ENCODE measurements at regions not wholly inside any gene's neighbourhood (a gene's known extent, or its start where the extent isn't known, plus 50 kb on each side); places are given as distances from the start of the nearest gene placed in this dataset.

GRCh38 chr20:23190557-23190956 is 104.4 kb upstream of the CD93 start:
- ATAC-seq (no peak), DNase-seq (ENCODE audit: low spot score) (no peak)
- H3K4me1 Mint-ChIP-seq, result no peaks in the 10 kb centered on the region

GRCh38 chr20:23189854-23190253 is 103.7 kb upstream of the CD93 start:
- ATAC-seq, result no peak
- H3K79me2 ChIP-seq (replicated peaks; ENCODE audit: insufficient read depth), result no peaks in the 10 kb centered on the region
- peaks cover 2% of the 10 kb centered on the region; the same call in 1 of the 2 replicates for H3K9me2 ChIP-seq (ENCODE audit: insufficient read depth)
- H3F3A ChIP-seq (replicated peaks; ENCODE audit: low read depth), result no peaks in the 10 kb centered on the region
- H3K4me3 ChIP-seq, result no peak overlapping the region
- Mint-ChIP-seq H3K36me3 (ENCODE audit: low read depth) (peaks cover 4% of the 10 kb centered on the region; the same call in 2 of the 3 replicates), H3K27ac (no peak overlapping the region), H3K4me1 (no peaks in the 10 kb centered on the region), H3K4me3 (no peak overlapping the region), H3K27me3 (ENCODE audit: insufficient read depth, low read depth, poor library complexity) (no peaks in the 10 kb centered on the region), H3K9me3 (peaks cover 11% of the 10 kb centered on the region)
- H3K27me3 ChIP-seq (ENCODE audit: insufficient read depth), result no peaks in the 10 kb centered on the region
- H3K4me1 ChIP-seq (ENCODE audit: insufficient read depth), result no peaks in the 10 kb centered on the region
- no peak for DNase-seq (ENCODE audit: low spot score)
- H3K36me3 ChIP-seq (ENCODE audit: insufficient read depth), result no peaks in the 10 kb centered on the region
- no peak overlapping the region for H3K4me2 ChIP-seq
- H4K20me1 ChIP-seq (replicated peaks; ENCODE audit: insufficient read depth), result no peaks in the 10 kb centered on the region
- TF ChIP-seq REST (IDR thresholded peaks at IDR 0.05; ENCODE audit: unreplicated experiment) (no peak), ZNF114 (CRISPR knock-in tag; IDR thresholded peaks at IDR 0.05) (no peak), STAT1 (IDR thresholded peaks at IDR 0.05; ENCODE audit: unreplicated experiment) (no peak)
- H3K27ac ChIP-seq (ENCODE audit: low read depth), result no peak overlapping the region
- H2AFZ ChIP-seq, result no peak overlapping the region

More at GRCh38 chr20:23190557-23190956, 104.4 kb upstream of the CD93 start:
- no peaks in the 10 kb centered on the region for H4K20me1 ChIP-seq (replicated peaks; ENCODE audit: insufficient read depth)
- no peaks in the 10 kb centered on the region for H3K79me2 ChIP-seq (replicated peaks; ENCODE audit: insufficient read depth)
- no peaks in the 10 kb centered on the region for H3K36me3 ChIP-seq (ENCODE audit: insufficient read depth)
- H2AFZ ChIP-seq, result no peak overlapping the region
- H3F3A ChIP-seq (replicated peaks; ENCODE audit: low read depth), result no peaks in the 10 kb centered on the region
- TF ChIP-seq EZH2phosphoT487 (IDR thresholded peaks at IDR 0.05; ENCODE audit: unreplicated experiment), result no peak
- H3K27ac Mint-ChIP-seq, result no peak overlapping the region
- H3K27me3 Mint-ChIP-seq (ENCODE audit: insufficient read depth, low read depth, poor library complexity), result no peaks in the 10 kb centered on the region
- peaks cover 2% of the 10 kb centered on the region; the same call in 1 of the 2 replicates for H3K9me2 ChIP-seq (ENCODE audit: insufficient read depth)
- H3K4me2 ChIP-seq, result no peak overlapping the region
- no peak overlapping the region for H3K4me3 Mint-ChIP-seq
- no peak overlapping the region for H3K4me3 ChIP-seq
- H3K27ac ChIP-seq (ENCODE audit: low read depth), result no peak overlapping the region
- peaks cover 3% of the 10 kb centered on the region; the same call in 1 of the 3 replicates for H3K36me3 Mint-ChIP-seq (ENCODE audit: low read depth)
- H3K27me3 ChIP-seq (ENCODE audit: insufficient read depth), result no peaks in the 10 kb centered on the region
- no peaks in the 10 kb centered on the region for H3K4me1 ChIP-seq (ENCODE audit: insufficient read depth)
- H3K9me3 Mint-ChIP-seq, result peaks cover 11% of the 10 kb centered on the region

GRCh38 chr20:23189341-23189740 is 103.2 kb upstream of the CD93 start:
- Histone ChIP-seq H3K27ac (ENCODE audit: low read depth) (no peak overlapping the region), H3K36me3 (ENCODE audit: insufficient read depth) (no peaks in the 10 kb centered on the region), H3K4me2 (no peak overlapping the region), H3K4me3 (no peak overlapping the region), H4K20me1 (replicated peaks; ENCODE audit: insufficient read depth) (no peaks in the 10 kb centered on the region), H2AFZ (no peak overlapping the region), H3F3A (replicated peaks; ENCODE audit: low read depth) (no peaks in the 10 kb centered on the region), H3K27me3 (ENCODE audit: insufficient read depth) (no peaks in the 10 kb centered on the region), H3K79me2 (replicated peaks; ENCODE audit: insufficient read depth) (no peaks in the 10 kb centered on the region), H3K4me1 (ENCODE audit: insufficient read depth) (no peaks in the 10 kb centered on the region), H3K9me2 (ENCODE audit: insufficient read depth) (peaks cover 2% of the 10 kb centered on the region; the same call in 1 of the 2 replicates)
- no peak for ATAC-seq
- H3K27ac Mint-ChIP-seq, result no peak overlapping the region
- H3K4me1 Mint-ChIP-seq, result no peaks in the 10 kb centered on the region
- peaks cover 16% of the 10 kb centered on the region for H3K9me3 Mint-ChIP-seq
- H3K27me3 Mint-ChIP-seq (ENCODE audit: insufficient read depth, low read depth, poor library complexity), result no peaks in the 10 kb centered on the region
- DNase-seq (ENCODE audit: low spot score), result no peak
- no peak overlapping the region for H3K4me3 Mint-ChIP-seq
- peaks cover 5% of the 10 kb centered on the region; the same call in 2 of the 3 replicates for H3K36me3 Mint-ChIP-seq (ENCODE audit: low read depth)
- TF ChIP-seq CREB1 (CRISPR knock-in tag; IDR thresholded peaks at IDR 0.05; ENCODE audit: low read depth) (no peak), NANOG (IDR thresholded peaks at IDR 0.05; ENCODE audit: borderline replicate concordance) (no peak), EZH2phosphoT487 (IDR thresholded peaks at IDR 0.05; ENCODE audit: unreplicated experiment) (no peak), ZNF462 (CRISPR knock-in tag; IDR thresholded peaks at IDR 0.05) (no peak), JUNB (IDR thresholded peaks at IDR 0.05; ENCODE audit: unreplicated experiment) (no peak), ZNF114 (CRISPR knock-in tag; IDR thresholded peaks at IDR 0.05) (no peak)
